ENCODE measurements at regions not wholly inside any gene's neighbourhood (a gene's known extent, or its start where the extent isn't known, plus 50 kb on each side); places are given as distances from the start of the nearest gene placed in this dataset.
"Not testable (repeated sequence)": the region's sequence is repeated elsewhere in the genome, so short reads cannot be mapped to it uniquely, and the experiment has no call there.

GRCh38 chr5:173487300-173487699 lies 129.2 kb downstream of the BOD1 start:
- Histone ChIP-seq H3K36me3 (no peaks in the 10 kb centered on the region), H3K9ac (no peak overlapping the region), H3K4me1 (peaks cover 11% of the 10 kb centered on the region), H3K9me3 (no peaks in the 10 kb centered on the region), H4K20me1 (no peaks in the 10 kb centered on the region), H3K4me3 (no peak overlapping the region), H3K27ac (no peak overlapping the region), H3K27me3 (no peaks in the 10 kb centered on the region), H3K4me2 (no peak overlapping the region)
- no peak for TF ChIP-seq Cebpa-rat (IDR thresholded peaks at IDR 0.05)

GRCh38 chr5:173486355-173487225 lies 129.9 kb downstream of the BOD1 start:
- no peaks in the 10 kb centered on the region for H3K27me3 ChIP-seq
- H3K27ac ChIP-seq: no peak overlapping the region

GRCh38 chr5:173484569-173484968 lies 131.9 kb downstream of the BOD1 start:
- TF ChIP-seq Cebpa-rat (IDR thresholded peaks at IDR 0.05): no peak
- Histone ChIP-seq H3K4me2 (no peak overlapping the region), H3K27me3 (no peaks in the 10 kb centered on the region), H4K20me1 (no peaks in the 10 kb centered on the region), H3K9ac (no peak overlapping the region), H3K4me1 (no peaks in the 10 kb centered on the region), H3K9me3 (no peaks in the 10 kb centered on the region), H3K36me3 (no peaks in the 10 kb centered on the region), H3K4me3 (no peak overlapping the region), H3K27ac (no peak overlapping the region)

More at GRCh38 chr5:173486355-173487225, 129.9 kb downstream of the BOD1 start:
- no peaks in the 10 kb centered on the region for H3K9me3 ChIP-seq
- H3K4me1 ChIP-seq: peaks cover 11% of the 10 kb centered on the region
- no peaks in the 10 kb centered on the region for H3K36me3 ChIP-seq
- H3K9ac ChIP-seq: no peak overlapping the region
- TF ChIP-seq Cebpa-rat (IDR thresholded peaks at IDR 0.05): no peak
- H4K20me1 ChIP-seq: no peaks in the 10 kb centered on the region
- no peak overlapping the region for H3K4me3 ChIP-seq
- H3K4me2 ChIP-seq: no peak overlapping the region

GRCh38 chr5:173483599-173483998 lies 132.9 kb downstream of the BOD1 start:
- H3K27me3 ChIP-seq: not testable (repeated sequence)

GRCh38 chr5:173483160-173483559 lies 133.3 kb downstream of the BOD1 start:
- Histone ChIP-seq H3K27ac (no peak overlapping the region), H3K36me3 (no peaks in the 10 kb centered on the region), H4K20me1 (no peaks in the 10 kb centered on the region), H3K27me3 (no peaks in the 10 kb centered on the region), H3K9me3 (no peaks in the 10 kb centered on the region), H3K4me3 (no peak overlapping the region), H3K9ac (no peak overlapping the region), H3K4me2 (no peak overlapping the region), H3K4me1 (no peaks in the 10 kb centered on the region)
- no peak for TF ChIP-seq Cebpa-rat (IDR thresholded peaks at IDR 0.05)

More at GRCh38 chr5:173483599-173483998, 132.9 kb downstream of the BOD1 start:
- H3K4me1 ChIP-seq, H3K27ac ChIP-seq, H3K9me3 ChIP-seq, H4K20me1 ChIP-seq, H3K36me3 ChIP-seq, H3K9ac ChIP-seq, H3K4me2 ChIP-seq, H3K4me3 ChIP-seq: not testable (repeated sequence)

- no peak overlapping the region for H3K27ac ChIP-seq
- no peak overlapping the region for H3K4me3 ChIP-seq
- H3K9ac ChIP-seq: no peak overlapping the region
- H3K4me1 ChIP-seq: no peaks in the 10 kb centered on the region
- no peaks in the 10 kb centered on the region for H3K36me3 ChIP-seq
- no peaks in the 10 kb centered on the region for H3K9me3 ChIP-seq
- H4K20me1 ChIP-seq: no peaks in the 10 kb centered on the region
- H3K4me2 ChIP-seq: no peak overlapping the region
- H3K27me3 ChIP-seq: no peaks in the 10 kb centered on the region
- no peak for TF ChIP-seq Cebpa-rat (IDR thresholded peaks at IDR 0.05)
Measured at GRCh38 chr5:173481821-173482220, 134.6 kb downstream of the BOD1 start.

- no peak overlapping the region for H3K4me2 ChIP-seq
- no peaks in the 10 kb centered on the region for H4K20me1 ChIP-seq
- no peaks in the 10 kb centered on the region for H3K27me3 ChIP-seq
- no peak overlapping the region for H3K9ac ChIP-seq
- H3K9me3 ChIP-seq: no peaks in the 10 kb centered on the region
- peaks cover 5% of the 10 kb centered on the region; the same call in 1 of the 2 replicates for H3K4me1 ChIP-seq
- no peak for TF ChIP-seq Cebpa-rat (IDR thresholded peaks at IDR 0.05)
- H3K27ac ChIP-seq: no peak overlapping the region
- H3K36me3 ChIP-seq: no peaks in the 10 kb centered on the region
- no peak overlapping the region for H3K4me3 ChIP-seq
Measured at GRCh38 chr5:173480896-173481295, 135.6 kb downstream of the BOD1 start.

- Histone ChIP-seq H3K36me3 (no peaks in the 10 kb centered on the region), H3K27ac (no peak overlapping the region), H3K27me3 (no peaks in the 10 kb centered on the region), H3K9ac (no peak overlapping the region), H3K4me1 (peaks cover 12% of the 10 kb centered on the region), H4K20me1 (no peaks in the 10 kb centered on the region), H3K9me3 (no peaks in the 10 kb centered on the region), H3K4me3 (no peak overlapping the region), H3K4me2 (no peak overlapping the region)
- no peak for TF ChIP-seq Cebpa-rat (IDR thresholded peaks at IDR 0.05)
Measured at GRCh38 chr5:173479711-173480110, 136.7 kb downstream of the BOD1 start.

GRCh38 chr5:173477345-173478040 lies 139.0 kb downstream of the BOD1 start:
- Histone ChIP-seq H3K4me1 (peaks cover 15% of the 10 kb centered on the region), H3K4me3 (no peak overlapping the region), H3K9ac (no peak overlapping the region), H3K27me3 (no peaks in the 10 kb centered on the region), H3K27ac (no peak overlapping the region), H3K36me3 (no peaks in the 10 kb centered on the region), H3K4me2 (no peak overlapping the region), H4K20me1 (no peaks in the 10 kb centered on the region), H3K9me3 (no peaks in the 10 kb centered on the region)
- no peak for TF ChIP-seq Cebpa-rat (IDR thresholded peaks at IDR 0.05)

- no peaks in the 10 kb centered on the region for H3K27me3 ChIP-seq
- no peak for TF ChIP-seq Cebpa-rat (IDR thresholded peaks at IDR 0.05)
- no peaks in the 10 kb centered on the region for H4K20me1 ChIP-seq
- H3K9ac ChIP-seq: no peak overlapping the region
- H3K9me3 ChIP-seq: no peaks in the 10 kb centered on the region
- H3K27ac ChIP-seq: no peak overlapping the region
- H3K4me3 ChIP-seq: no peak overlapping the region
- no peaks in the 10 kb centered on the region for H3K36me3 ChIP-seq
- no peak overlapping the region for H3K4me2 ChIP-seq
- H3K4me1 ChIP-seq: peaks cover 15% of the 10 kb centered on the region
Measured at GRCh38 chr5:173475780-173476179, 140.7 kb downstream of the BOD1 start.

All from BLaER1 (cell line).